SK-N-SH (cell line): ENCODE measurements at regions not wholly inside any gene's neighbourhood (a gene's known extent, or its start where the extent isn't known, plus 50 kb on each side); places are given as distances from the start of the nearest gene placed in this dataset.

ENCODE experiments used
- ELF1 ChIP-seq: IDR thresholded peaks from 2 replicates; pipeline ENCODE4 v1.4.0; 2012
- EP300 ChIP-seq, 2 experiments: IDR thresholded peaks; 2 replicates each; pipeline versions ENCODE4 v1.4.0 to v1.6.1; 2012; ENCODE audit warnings: borderline replicate concordance in 1 of 2, low read depth in 1 of 2, low read length in 1 of 2
- EZH2phosphoT487 ChIP-seq: fragments of 200-600 bp; sonication (generic); IDR thresholded peaks from 2 replicates; pipeline ENCODE4 v1.6.1; 2017; ENCODE audit warnings: low read depth, mixed run types, mild to moderate bottlenecking, antibody characterized with exemption, moderate library complexity, borderline replicate concordance
- FOXJ3 ChIP-seq: sonication (generic); formaldehyde crosslinking; IDR thresholded peaks from 2 replicates; pipeline ENCODE4 v1.5.1; 2020; ENCODE audit warnings: mild to moderate bottlenecking, missing genetic modification reagents
- RCOR1 ChIP-seq: fragments of 150-350 bp; IDR thresholded peaks from 2 replicates; pipeline ENCODE4 v1.6.1; 2017; ENCODE audit warnings: antibody characterized with exemption, low read length
- RFX5 ChIP-seq: IDR thresholded peaks from 2 replicates; pipeline ENCODE4 v1.6.1; 2012; ENCODE audit warnings: mild to moderate bottlenecking, improper control_type of control experiment, low read length
- TF ChIP-seq, protein P1 (sequence below): fragments of 150-350 bp; IDR thresholded peaks from 2 replicates; pipeline ENCODE4 v1.6.1; 2017; ENCODE audit warnings: antibody characterized with exemption, low read length, low read depth, borderline replicate concordance
- TF ChIP-seq, protein P2 (sequence below): fragments of 200-600 bp; sonication (generic); IDR thresholded peaks from 2 replicates; pipeline ENCODE4 v1.6.1; 2017; ENCODE audit warnings: antibody characterized with exemption, mild to moderate bottlenecking, moderate library complexity

GRCh38 chr4:33930497-33930896 is 2313.8 kb downstream of the ARAP2 start:
- TF ChIP-seq RCOR1: no peak
- TF ChIP-seq ELF1: no peak
- TF ChIP-seq, protein P1, sequence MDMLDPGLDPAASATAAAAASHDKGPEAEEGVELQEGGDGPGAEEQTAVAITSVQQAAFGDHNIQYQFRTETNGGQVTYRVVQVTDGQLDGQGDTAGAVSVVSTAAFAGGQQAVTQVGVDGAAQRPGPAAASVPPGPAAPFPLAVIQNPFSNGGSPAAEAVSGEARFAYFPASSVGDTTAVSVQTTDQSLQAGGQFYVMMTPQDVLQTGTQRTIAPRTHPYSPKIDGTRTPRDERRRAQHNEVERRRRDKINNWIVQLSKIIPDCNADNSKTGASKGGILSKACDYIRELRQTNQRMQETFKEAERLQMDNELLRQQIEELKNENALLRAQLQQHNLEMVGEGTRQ: no peak
- TF ChIP-seq EP300 (IDR thresholded peaks at IDR 0.05; ENCODE audit: borderline replicate concordance in 1 of 2, low read depth in 1 of 2, low read length in 1 of 2): no peak
- TF ChIP-seq EZH2phosphoT487: no peak
- TF ChIP-seq, protein P2, sequence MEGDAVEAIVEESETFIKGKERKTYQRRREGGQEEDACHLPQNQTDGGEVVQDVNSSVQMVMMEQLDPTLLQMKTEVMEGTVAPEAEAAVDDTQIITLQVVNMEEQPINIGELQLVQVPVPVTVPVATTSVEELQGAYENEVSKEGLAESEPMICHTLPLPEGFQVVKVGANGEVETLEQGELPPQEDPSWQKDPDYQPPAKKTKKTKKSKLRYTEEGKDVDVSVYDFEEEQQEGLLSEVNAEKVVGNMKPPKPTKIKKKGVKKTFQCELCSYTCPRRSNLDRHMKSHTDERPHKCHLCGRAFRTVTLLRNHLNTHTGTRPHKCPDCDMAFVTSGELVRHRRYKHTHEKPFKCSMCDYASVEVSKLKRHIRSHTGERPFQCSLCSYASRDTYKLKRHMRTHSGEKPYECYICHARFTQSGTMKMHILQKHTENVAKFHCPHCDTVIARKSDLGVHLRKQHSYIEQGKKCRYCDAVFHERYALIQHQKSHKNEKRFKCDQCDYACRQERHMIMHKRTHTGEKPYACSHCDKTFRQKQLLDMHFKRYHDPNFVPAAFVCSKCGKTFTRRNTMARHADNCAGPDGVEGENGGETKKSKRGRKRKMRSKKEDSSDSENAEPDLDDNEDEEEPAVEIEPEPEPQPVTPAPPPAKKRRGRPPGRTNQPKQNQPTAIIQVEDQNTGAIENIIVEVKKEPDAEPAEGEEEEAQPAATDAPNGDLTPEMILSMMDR: no peak
- TF ChIP-seq FOXJ3 (CRISPR knock-in tag): no peak
- no peak for TF ChIP-seq RFX5
